ENCODE measurements at regions not wholly inside any gene's neighbourhood (a gene's known extent, or its start where the extent isn't known, plus 50 kb on each side); places are given as distances from the start of the nearest gene placed in this dataset.

DNA sequence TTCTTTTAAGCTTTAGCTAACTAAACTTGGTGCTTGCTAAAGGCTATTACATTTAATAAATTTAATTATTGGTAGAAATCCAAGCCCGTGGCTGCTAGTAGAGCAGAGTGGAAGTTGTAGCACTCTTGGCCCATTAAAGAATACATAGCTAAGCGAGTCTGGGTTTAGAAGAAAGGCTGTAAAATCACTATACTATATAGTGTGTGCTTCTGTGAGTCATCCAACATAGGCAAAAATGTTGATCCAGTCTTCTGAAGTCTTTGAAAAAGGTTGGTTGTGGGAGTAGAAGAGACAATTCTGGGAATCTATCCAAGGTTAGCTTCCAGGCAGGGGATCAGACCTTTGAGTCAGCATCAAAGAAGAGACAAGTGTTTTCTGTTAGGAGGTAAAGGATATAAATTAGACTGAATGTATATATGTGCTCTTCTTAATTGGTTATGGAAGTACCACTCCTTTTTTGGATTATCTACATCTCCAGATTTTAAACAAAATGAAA lies 664.2 kb downstream of the NXPH1 start:
- DNase-seq = no peak
- no peaks in the 10 kb centered on the region for H3K36me3 ChIP-seq
- no peaks in the 10 kb centered on the region for H3K4me1 ChIP-seq
- H3K4me3 ChIP-seq = no peak overlapping the region
- WGBS, 5 donors = 62 to 83% (median 77%) methylated on average over 2 of the region's 2 CpGs
- intact Hi-C loops (cut with DNase I; ENCODE audit: low total_unique reads) = no loop called here
- H3K27me3 ChIP-seq = no peaks in the 10 kb centered on the region
- H3K9me3 ChIP-seq = no peaks in the 10 kb centered on the region
- TF ChIP-seq EP300 (IDR thresholded peaks at IDR 0.05) = no peak
- H3K27ac ChIP-seq = no peak overlapping the region

DNA sequence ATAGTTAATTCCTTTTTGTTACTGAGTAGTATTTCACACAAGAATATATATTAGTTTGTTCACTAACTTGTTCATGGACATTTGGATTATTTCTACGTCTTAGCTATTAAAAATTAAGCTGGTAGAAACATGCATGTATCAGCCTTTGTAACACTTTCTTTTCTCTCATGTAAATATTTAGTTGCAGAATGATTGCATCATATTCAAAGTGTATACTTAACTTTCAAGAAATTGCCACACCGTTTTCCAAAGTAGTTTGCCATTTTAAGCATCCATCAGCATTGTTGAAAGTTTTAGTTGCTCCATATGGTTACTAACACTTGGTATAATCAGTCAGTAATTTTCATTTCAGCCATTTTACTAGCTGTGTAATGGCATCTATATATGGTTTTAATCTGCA lies 666.9 kb downstream of the NXPH1 start:
- Histone ChIP-seq H3K4me1 (no peaks in the 10 kb centered on the region), H3K27ac (no peak overlapping the region), H3K27me3 (no peaks in the 10 kb centered on the region), H3K36me3 (no peaks in the 10 kb centered on the region), H3K4me3 (no peak overlapping the region), H3K9me3 (no peaks in the 10 kb centered on the region)
- no peak for DNase-seq
- TF ChIP-seq, protein P1, sequence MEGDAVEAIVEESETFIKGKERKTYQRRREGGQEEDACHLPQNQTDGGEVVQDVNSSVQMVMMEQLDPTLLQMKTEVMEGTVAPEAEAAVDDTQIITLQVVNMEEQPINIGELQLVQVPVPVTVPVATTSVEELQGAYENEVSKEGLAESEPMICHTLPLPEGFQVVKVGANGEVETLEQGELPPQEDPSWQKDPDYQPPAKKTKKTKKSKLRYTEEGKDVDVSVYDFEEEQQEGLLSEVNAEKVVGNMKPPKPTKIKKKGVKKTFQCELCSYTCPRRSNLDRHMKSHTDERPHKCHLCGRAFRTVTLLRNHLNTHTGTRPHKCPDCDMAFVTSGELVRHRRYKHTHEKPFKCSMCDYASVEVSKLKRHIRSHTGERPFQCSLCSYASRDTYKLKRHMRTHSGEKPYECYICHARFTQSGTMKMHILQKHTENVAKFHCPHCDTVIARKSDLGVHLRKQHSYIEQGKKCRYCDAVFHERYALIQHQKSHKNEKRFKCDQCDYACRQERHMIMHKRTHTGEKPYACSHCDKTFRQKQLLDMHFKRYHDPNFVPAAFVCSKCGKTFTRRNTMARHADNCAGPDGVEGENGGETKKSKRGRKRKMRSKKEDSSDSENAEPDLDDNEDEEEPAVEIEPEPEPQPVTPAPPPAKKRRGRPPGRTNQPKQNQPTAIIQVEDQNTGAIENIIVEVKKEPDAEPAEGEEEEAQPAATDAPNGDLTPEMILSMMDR (IDR thresholded peaks at IDR 0.05) = no peak
- TF ChIP-seq POLR2A (IDR thresholded peaks at IDR 0.05) (no peak), POLR2AphosphoS5 (IDR thresholded peaks at IDR 0.05) (no peak), EP300 (IDR thresholded peaks at IDR 0.05) (no peak)
- intact Hi-C loops (cut with DNase I; ENCODE audit: low total_unique reads) = no loop called here
- WGBS, 5 donors = 52 to 68% (median 58%) methylated on average over 2 of the region's 2 CpGs

DNA sequence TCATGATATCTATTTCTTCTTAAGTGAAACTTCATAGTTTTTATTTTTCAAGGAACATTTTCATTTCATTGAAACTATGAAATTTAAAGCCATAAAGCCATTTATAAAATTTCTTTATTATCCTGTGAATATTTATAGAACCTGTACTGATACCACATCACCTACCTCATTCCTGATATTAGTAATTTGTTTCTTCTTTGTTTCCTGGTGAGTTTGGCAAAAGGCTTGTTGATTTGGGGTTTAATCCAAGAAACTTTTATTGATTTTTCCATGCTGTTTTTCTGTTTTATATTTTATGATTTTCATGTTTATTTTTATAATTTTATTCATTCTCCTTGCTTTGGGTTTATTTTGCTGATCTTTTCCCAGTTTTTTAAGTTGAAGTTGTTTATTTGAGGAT lies 669.4 kb downstream of the NXPH1 start:
- intact Hi-C loops (cut with DNase I; ENCODE audit: low total_unique reads) = no loop called here
- Histone ChIP-seq H3K27ac (no peak overlapping the region), H3K27me3 (no peaks in the 10 kb centered on the region), H3K4me3 (no peak overlapping the region), H3K4me1 (no peaks in the 10 kb centered on the region), H3K9me3 (peaks cover 0 to 13% (median 0%) of the 10 kb centered on the region in 4 donors), H3K36me3 (no peaks in the 10 kb centered on the region)
- TF ChIP-seq, protein P1 (IDR thresholded peaks at IDR 0.05) = no peak
- TF ChIP-seq POLR2A (IDR thresholded peaks at IDR 0.05) = no peak
- TF ChIP-seq POLR2AphosphoS5 (IDR thresholded peaks at IDR 0.05) = no peak
- TF ChIP-seq EP300 (IDR thresholded peaks at IDR 0.05) = no peak
- DNase-seq = no peak

DNA sequence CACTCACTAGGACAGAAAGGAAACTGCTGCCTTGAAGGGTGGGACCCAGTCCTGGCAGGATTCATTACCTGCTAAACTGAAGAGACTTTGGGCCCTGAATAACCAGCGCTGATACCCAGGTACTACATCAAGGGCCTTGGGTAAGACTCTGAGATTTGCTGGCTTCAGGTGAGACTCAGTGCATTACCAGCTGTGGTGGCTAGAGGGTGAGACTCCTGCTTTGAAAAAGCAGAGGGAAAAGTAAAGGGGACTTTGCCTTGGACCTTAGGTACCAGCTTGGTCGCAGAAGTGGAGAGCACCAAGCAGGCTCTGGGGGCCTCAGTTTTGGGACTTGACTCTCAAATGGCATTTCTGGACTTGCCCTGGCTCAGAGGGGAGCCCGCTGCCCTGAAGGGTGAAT lies 673.3 kb downstream of the NXPH1 start:
- intact Hi-C loops (cut with DNase I; ENCODE audit: low total_unique reads) = no loop called here
- Histone ChIP-seq H3K27me3 (no peaks in the 10 kb centered on the region), H3K36me3 (no peaks in the 10 kb centered on the region), H3K9me3 (peaks cover 0 to 34% (median 11%) of the 10 kb centered on the region in 4 donors), H3K27ac (no peak overlapping the region), H3K4me3 (no peak overlapping the region), H3K4me1 (no peaks in the 10 kb centered on the region)
- TF ChIP-seq EP300 (IDR thresholded peaks at IDR 0.05) = no peak
- TF ChIP-seq, protein P1 (IDR thresholded peaks at IDR 0.05) = no peak
- no peak for DNase-seq
- WGBS, 5 donors = 85 to 100% (median 90%) methylated on average over 3 of the region's 3 CpGs

DNA sequence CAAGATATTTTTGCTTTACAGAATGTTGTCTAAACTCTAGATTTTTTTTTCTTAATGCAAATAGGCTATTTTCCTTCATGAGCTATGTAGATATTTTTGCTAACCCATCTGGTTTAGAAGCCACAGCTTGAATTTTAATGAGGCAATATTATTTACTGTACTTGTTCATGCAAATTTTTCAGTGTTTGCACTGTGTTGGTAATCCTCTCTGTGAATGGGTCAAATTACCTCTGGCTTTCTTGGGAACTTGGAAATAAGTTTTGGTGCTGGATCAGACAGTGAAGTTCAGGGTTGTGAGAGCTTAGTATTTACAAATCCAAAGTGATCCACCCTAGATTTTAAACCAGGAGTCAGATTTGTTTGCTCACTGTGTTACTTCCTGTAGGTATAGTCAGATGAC lies 686.9 kb downstream of the NXPH1 start:
- Histone ChIP-seq H3K4me1 (no peaks in the 10 kb centered on the region), H3K27me3 (no peaks in the 10 kb centered on the region), H3K36me3 (no peaks in the 10 kb centered on the region), H3K4me3 (no peak overlapping the region), H3K9me3 (no peaks in the 10 kb centered on the region), H3K27ac (no peak overlapping the region)
- TF ChIP-seq POLR2A (IDR thresholded peaks at IDR 0.05) (no peak), EP300 (IDR thresholded peaks at IDR 0.05) (no peak)
- no peak for DNase-seq
- intact Hi-C loops (cut with DNase I; ENCODE audit: low total_unique reads) = no loop called here

DNA sequence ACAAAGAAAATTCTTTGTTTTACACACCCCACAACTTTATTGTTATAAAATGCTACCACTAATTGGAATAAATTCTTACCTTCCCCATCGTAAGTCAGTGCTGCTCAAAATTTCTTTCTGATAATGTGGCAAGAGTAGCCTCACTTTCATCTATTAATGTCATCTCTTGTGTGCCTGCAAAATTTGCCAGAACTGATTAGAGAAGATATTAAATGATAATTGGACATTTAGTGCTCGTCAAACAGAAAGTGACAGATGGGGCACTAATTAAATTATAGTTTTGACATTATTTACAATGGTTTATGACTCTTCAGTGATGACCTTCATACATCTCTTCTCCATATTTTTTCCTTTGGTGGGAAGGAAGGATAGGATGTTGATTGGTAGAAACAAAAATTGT lies 690.9 kb downstream of the NXPH1 start:
- H3K27me3 ChIP-seq = no peaks in the 10 kb centered on the region
- no peaks in the 10 kb centered on the region for H3K4me1 ChIP-seq
- DNase-seq = no peak
- intact Hi-C loops (cut with DNase I; ENCODE audit: low total_unique reads) = no loop called here
- no peaks in the 10 kb centered on the region for H3K9me3 ChIP-seq
- no peaks in the 10 kb centered on the region for H3K36me3 ChIP-seq
- WGBS, 5 donors = 73 to 76% (median 74%) methylated on average over 2 of the region's 2 CpGs
- H3K27ac ChIP-seq = no peak overlapping the region
- no peak for TF ChIP-seq POLR2A (IDR thresholded peaks at IDR 0.05)
- TF ChIP-seq, protein P1 (IDR thresholded peaks at IDR 0.05) = no peak
- no peak for TF ChIP-seq POLR2AphosphoS5 (IDR thresholded peaks at IDR 0.05)
- TF ChIP-seq EP300 (IDR thresholded peaks at IDR 0.05) = no peak
- H3K4me3 ChIP-seq = no peak overlapping the region
